BJ (cell line): ENCODE measurements at regions not wholly inside any gene's neighbourhood (a gene's known extent, or its start where the extent isn't known, plus 50 kb on each side); places are given as distances from the start of the nearest gene placed in this dataset.

Experiments used
- CTCF ChIA-PET: fragments of 350-600 bp; formaldehyde crosslinking; extraction: SDS; loops from one replicate; lab custom pipeline; 2021; ENCODE audit warnings: antibody characterized with exemption, inconsistent platforms; lab: Yijun Ruan, JAX
- POLR2A ChIA-PET: fragments of 300-600 bp; sonication (Branson Sonifier 250); formaldehyde crosslinking; extraction: SDS; loops from one replicate; lab custom pipeline; 2021; ENCODE audit warnings: antibody characterized with exemption; lab: Charles Lee
- DNase-seq: peaks from one replicate; pipeline ENCODE4 v3.0.0-alpha.2; 2011; ENCODE audit warnings: low read depth
- H3K27me3 ChIP-seq: 2 replicates; pipeline ENCODE4 v1.6.0; 2011; ENCODE audit warnings: low read length; ENCODE audit not compliant: control insufficient read depth, insufficient read depth
- H3K36me3 ChIP-seq: 2 replicates; pipeline ENCODE4 v1.5.1; 2011; ENCODE audit warnings: low read length; ENCODE audit not compliant: control insufficient read depth, insufficient read depth
- H3K4me3 ChIP-seq: 2 replicates; pipeline ENCODE4 v1.5.1; 2011; ENCODE audit warnings: low read depth, mild to moderate bottlenecking, control low read depth, low read length
- TF ChIP-seq, protein P1 (sequence below): IDR thresholded peaks from 2 replicates; pipeline ENCODE4 v1.5.1; 2011; ENCODE audit warnings: low read depth, mild to moderate bottlenecking, control low read depth, inconsistent platforms, low read length, moderate library complexity; ENCODE audit not compliant: insufficient read depth

DNA sequence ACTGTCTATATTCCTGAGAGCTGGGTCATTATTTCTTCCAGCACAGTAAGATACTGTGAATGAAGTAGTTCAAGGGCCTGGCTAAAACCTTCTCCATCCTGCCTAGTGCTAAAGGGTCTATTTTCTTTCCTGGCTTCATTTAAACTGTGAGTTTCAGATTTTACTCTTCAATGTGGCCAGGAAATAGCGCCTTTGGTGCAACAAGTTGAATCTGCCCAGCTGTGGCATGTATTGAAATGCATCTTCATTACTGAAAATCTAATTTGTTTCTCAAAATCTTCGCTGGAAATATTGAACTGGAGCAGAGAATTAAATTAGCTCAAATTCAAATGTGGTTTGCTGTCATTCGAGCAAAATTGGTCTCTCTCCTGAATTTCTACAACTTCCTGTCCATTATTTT, 114.6 kb upstream of the KCNG1 start:
- CTCF ChIA-PET: interaction anchor here (1.0 kb wide), 1 partner anchor 31 kb away, joined by 3 read pairs; no protein-coding TSS in a partner anchor

DNA sequence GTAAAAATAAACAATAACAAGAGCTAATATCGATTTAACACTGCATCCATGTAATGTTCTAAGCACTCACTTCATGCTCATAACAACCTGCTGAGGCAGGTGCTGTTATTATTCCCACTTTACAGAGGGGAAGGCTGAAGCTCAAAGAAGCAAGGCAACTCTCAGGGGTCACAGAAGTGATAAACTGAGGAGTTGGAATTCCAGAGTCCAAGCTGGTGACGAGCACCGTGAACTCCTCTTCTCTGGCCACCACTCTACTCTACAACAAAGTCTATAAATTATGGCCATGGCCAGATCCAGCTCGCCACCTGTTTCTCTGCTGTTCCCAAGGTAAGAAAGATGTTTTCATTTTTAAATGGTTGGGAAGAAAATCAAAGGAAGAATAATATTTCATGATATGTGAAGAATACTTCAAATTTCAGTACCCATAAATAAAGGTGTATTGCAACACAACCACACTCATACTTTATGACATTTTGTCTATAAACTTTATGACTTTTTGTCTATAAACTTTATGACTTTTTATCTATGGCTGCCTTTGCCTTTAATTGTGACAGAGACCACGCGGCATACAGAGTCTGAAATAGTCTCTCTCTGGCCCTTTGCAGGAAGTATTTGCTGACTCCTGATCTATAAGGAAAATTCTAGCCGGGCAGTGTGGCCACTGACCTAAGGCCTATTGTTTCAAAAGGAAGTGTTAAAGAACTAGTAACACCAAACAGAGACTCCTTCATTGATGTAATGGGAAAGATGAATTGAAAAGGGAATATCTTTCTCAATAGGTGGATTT, 113.2 kb upstream of the KCNG1 start:
- DNase-seq: no peak
- TF ChIP-seq, protein P1, sequence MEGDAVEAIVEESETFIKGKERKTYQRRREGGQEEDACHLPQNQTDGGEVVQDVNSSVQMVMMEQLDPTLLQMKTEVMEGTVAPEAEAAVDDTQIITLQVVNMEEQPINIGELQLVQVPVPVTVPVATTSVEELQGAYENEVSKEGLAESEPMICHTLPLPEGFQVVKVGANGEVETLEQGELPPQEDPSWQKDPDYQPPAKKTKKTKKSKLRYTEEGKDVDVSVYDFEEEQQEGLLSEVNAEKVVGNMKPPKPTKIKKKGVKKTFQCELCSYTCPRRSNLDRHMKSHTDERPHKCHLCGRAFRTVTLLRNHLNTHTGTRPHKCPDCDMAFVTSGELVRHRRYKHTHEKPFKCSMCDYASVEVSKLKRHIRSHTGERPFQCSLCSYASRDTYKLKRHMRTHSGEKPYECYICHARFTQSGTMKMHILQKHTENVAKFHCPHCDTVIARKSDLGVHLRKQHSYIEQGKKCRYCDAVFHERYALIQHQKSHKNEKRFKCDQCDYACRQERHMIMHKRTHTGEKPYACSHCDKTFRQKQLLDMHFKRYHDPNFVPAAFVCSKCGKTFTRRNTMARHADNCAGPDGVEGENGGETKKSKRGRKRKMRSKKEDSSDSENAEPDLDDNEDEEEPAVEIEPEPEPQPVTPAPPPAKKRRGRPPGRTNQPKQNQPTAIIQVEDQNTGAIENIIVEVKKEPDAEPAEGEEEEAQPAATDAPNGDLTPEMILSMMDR: no peak

More for the DNA sequence above, 114.6 kb upstream of the KCNG1 start:
- H3K4me3 ChIP-seq: no peak overlapping the region
- TF ChIP-seq, protein P1: no peak
- peaks cover 6% of the 10 kb centered on the region for H3K27me3 ChIP-seq
- H3K36me3 ChIP-seq: no peaks in the 10 kb centered on the region
- DNase-seq: no peak
- POLR2A ChIA-PET: no interaction called here

DNA sequence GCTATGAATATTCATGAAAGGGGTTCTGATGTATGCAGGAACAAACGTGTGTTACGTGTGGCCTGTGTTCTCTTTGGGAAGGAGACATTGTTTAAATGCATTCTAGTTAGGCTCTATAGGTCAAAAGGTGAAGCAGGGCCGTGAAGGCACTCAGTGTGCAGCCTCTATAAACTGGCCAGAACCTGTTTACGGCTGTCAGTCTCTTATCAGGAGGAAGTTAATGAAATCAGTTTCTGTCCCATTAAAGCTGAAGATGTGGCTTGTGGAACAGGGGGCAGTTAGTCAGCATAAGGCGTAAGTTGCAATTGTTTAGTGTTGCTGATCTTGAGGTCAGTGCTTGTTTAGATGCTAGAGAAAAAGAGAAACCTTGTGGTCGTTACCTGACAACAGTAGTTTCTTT, 111.5 kb upstream of the KCNG1 start:
- ChIA-PET POLR2A (no interaction called here), CTCF (no interaction called here)
- H3K36me3 ChIP-seq: no peaks in the 10 kb centered on the region
- TF ChIP-seq, protein P1: no peak
- no peaks in the 10 kb centered on the region; the same call in 1 of the 2 replicates for H3K27me3 ChIP-seq
- H3K4me3 ChIP-seq: no peak overlapping the region
- DNase-seq: no peak

More for the DNA sequence above, 113.2 kb upstream of the KCNG1 start:
- ChIA-PET POLR2A (no interaction called here), CTCF (interaction anchor here (1.0 to 1.2 kb wide), 2 partner anchors 9 to 29 kb away, joined by 3 to 4 read pairs; no protein-coding TSS in a partner anchor)
- no peak overlapping the region for H3K4me3 ChIP-seq
- H3K36me3 ChIP-seq: no peaks in the 10 kb centered on the region
- peaks cover 1% of the 10 kb centered on the region; the same call in 1 of the 2 replicates for H3K27me3 ChIP-seq

DNA sequence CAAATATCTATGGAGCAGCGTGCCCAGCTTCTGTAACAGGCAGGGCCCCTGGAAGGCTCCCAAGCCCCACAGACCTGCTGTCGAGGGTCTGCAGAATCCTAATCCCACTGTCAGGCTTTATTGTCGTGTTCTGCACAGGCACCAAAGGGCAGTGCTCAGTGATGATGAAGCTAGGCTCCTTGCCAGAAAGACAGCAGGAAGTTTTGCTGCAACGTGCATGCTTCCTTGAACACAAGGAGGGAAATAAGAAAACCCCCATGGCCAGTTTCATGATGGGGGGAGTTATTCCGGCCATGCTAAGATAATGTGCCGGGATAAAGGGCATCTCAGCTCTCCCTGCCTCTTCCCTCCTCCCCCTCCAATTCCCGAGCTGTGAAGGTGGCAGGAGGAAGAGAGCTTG, 109.4 kb upstream of the KCNG1 start:
- Histone ChIP-seq H3K27me3 (no peaks in the 10 kb centered on the region; the same call in 1 of the 2 replicates), H3K4me3 (no peak overlapping the region), H3K36me3 (no peaks in the 10 kb centered on the region)
- CTCF ChIA-PET: interaction anchor here (1.0 kb wide), 1 partner anchor 16 kb away, joined by 4 read pairs; no protein-coding TSS in a partner anchor
- DNase-seq: no peak
- POLR2A ChIA-PET: no interaction called here
- TF ChIP-seq, protein P1: no peak

DNA sequence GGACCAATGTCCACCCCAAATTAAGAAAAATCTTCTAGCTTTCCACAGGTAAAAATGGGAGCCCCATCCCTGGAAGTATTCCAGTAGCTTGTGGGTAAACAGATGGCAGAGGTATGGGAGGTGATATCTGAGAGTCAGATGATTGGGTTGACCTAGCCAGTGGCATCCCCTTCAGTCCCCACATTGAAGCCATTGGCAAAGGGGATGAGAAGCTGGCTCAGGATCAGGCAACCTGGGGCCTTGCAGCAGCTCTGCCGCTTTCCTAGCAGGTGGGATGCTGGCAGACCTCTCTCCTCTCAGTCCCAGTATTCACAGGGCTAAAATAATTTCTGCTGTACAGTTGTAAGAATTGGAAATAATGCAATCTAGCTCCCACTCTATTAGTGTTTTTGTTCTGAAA, 108.9 kb upstream of the KCNG1 start:
- no peaks in the 10 kb centered on the region for H3K36me3 ChIP-seq
- H3K4me3 ChIP-seq: no peak overlapping the region
- TF ChIP-seq, protein P1: no peak
- H3K27me3 ChIP-seq: no peaks in the 10 kb centered on the region; the same call in 1 of the 2 replicates
- DNase-seq: no peak
- POLR2A ChIA-PET: no interaction called here
- CTCF ChIA-PET: no interaction called here
